GM23338 (cell line): ENCODE measurements at regions not wholly inside any gene's neighbourhood (a gene's known extent, or its start where the extent isn't known, plus 50 kb on each side); places are given as distances from the start of the nearest gene placed in this dataset.

Experiments
- ATAC-seq: fragments of 200-7000 bp; cut with Tn5 transposase; 3 replicates; pipeline ENCODE4 v1.9.1; 2020
- DNase-seq: peaks from one replicate; pipeline ENCODE4 v3.0.0-alpha.2; 2015; ENCODE audit warnings: low spot score
- H2AFZ ChIP-seq: fragments of 200-600 bp; sonication (generic); 2 replicates; pipeline ENCODE4 v1.8.0; 2016; ENCODE audit warnings: antibody characterized with exemption, mild to moderate bottlenecking, moderate library complexity
- H3F3A ChIP-seq: fragments of 200-600 bp; sonication (generic); replicated peaks from 2 replicates; pipeline ENCODE4 v1.8.0; 2017; ENCODE audit warnings: antibody characterized with exemption, mixed run types, low read depth
- H3K27ac ChIP-seq: fragments of 200-600 bp; sonication (generic); 2 replicates; pipeline ENCODE4 v1.6.1; 2016; ENCODE audit warnings: low read depth
- H3K27me3 ChIP-seq: fragments of 200-600 bp; sonication (generic); 2 replicates; pipeline ENCODE4 v1.8.0; 2016; ENCODE audit warnings: mild to moderate bottlenecking, mixed run types, moderate library complexity; ENCODE audit not compliant: insufficient read depth
- H3K36me3 ChIP-seq: fragments of 200-600 bp; sonication (generic); 2 replicates; pipeline ENCODE4 v1.8.0; 2016; ENCODE audit warnings: mild to moderate bottlenecking; ENCODE audit not compliant: insufficient read depth
- H3K4me1 ChIP-seq: fragments of 200-600 bp; sonication (generic); 2 replicates; pipeline ENCODE4 v1.8.0; 2016; ENCODE audit warnings: mild to moderate bottlenecking, moderate library complexity; ENCODE audit not compliant: insufficient read depth
- H3K4me2 ChIP-seq: fragments of 200-600 bp; sonication (generic); 2 replicates; pipeline ENCODE4 v1.7.1; 2017; ENCODE audit warnings: mixed run types
- H3K4me3 ChIP-seq: fragments of 200-600 bp; sonication (generic); 2 replicates; pipeline ENCODE4 v1.6.1; 2016; ENCODE audit warnings: mixed run types
- H3K79me2 ChIP-seq: fragments of 200-600 bp; sonication (generic); replicated peaks from 2 replicates; pipeline ENCODE4 v1.8.0; 2017; ENCODE audit warnings: mild to moderate bottlenecking; ENCODE audit not compliant: insufficient read depth
- H3K9me2 ChIP-seq: fragments of 200-600 bp; sonication (generic); 2 replicates; pipeline ENCODE4 v1.8.0; 2017; ENCODE audit not compliant: insufficient read depth
- H4K20me1 ChIP-seq: fragments of 200-600 bp; sonication (generic); replicated peaks from 2 replicates; pipeline ENCODE4 v1.8.0; 2017; ENCODE audit warnings: mild to moderate bottlenecking; ENCODE audit not compliant: insufficient read depth
- H3K27ac Mint-ChIP-seq: 2 replicates; pipeline ENCODE4 v1.8.0; 2020; ENCODE audit warnings: inconsistent platforms, mild to moderate bottlenecking, moderate library complexity, mixed read lengths
- H3K27me3 Mint-ChIP-seq: 3 replicates; pipeline ENCODE4 v1.8.0; 2022; ENCODE audit warnings: low read depth, mild to moderate bottlenecking, moderate library complexity, mixed read lengths, inconsistent platforms; ENCODE audit not compliant: insufficient read depth, poor library complexity
- H3K36me3 Mint-ChIP-seq: 3 replicates; pipeline ENCODE4 v1.8.0; 2021; ENCODE audit warnings: low read depth, mild to moderate bottlenecking, inconsistent platforms, moderate library complexity, mixed read lengths
- H3K4me1 Mint-ChIP-seq: 3 replicates; pipeline ENCODE4 v1.8.0; 2020; ENCODE audit warnings: mild to moderate bottlenecking, inconsistent platforms, mixed read lengths
- H3K4me3 Mint-ChIP-seq: 3 replicates; pipeline ENCODE4 v1.8.0; 2021; ENCODE audit warnings: moderate library complexity, mild to moderate bottlenecking, inconsistent platforms, mixed read lengths
- H3K9me3 Mint-ChIP-seq: 3 replicates; pipeline ENCODE4 v1.8.0; 2020; ENCODE audit warnings: moderate library complexity, mild to moderate bottlenecking, inconsistent platforms, mixed read lengths
- CREB1 ChIP-seq: fragments of 250-450 bp; sonication (Bioruptor Pico); IDR thresholded peaks from 2 replicates; pipeline ENCODE4 v1.5.0; 2020; ENCODE audit warnings: low read depth, mild to moderate bottlenecking, moderate library complexity
- CTCF ChIP-seq, 2 experiments: fragments of 200-600 bp in 1 of 2; sonication (generic) in 1 of 2; conservative IDR thresholded peaks; 2 replicates each; pipeline versions ENCODE4 v1.5.1 to v1.6.1; 2016 to 2017; ENCODE audit warnings: antibody characterized with exemption in 2 of 2, low read depth in 2 of 2, mild to moderate bottlenecking in 2 of 2, moderate library complexity in 1 of 2
- EZH2phosphoT487 ChIP-seq: fragments of 200-600 bp; sonication (generic); IDR thresholded peaks from one replicate; pipeline ENCODE4 v1.8.1; 2018; ENCODE audit warnings: antibody characterized with exemption; ENCODE audit not compliant: unreplicated experiment
- POLR2AphosphoS5 ChIP-seq: IDR thresholded peaks from 2 replicates; pipeline ENCODE4 v1.6.1; 2016; ENCODE audit warnings: antibody characterized with exemption, low read depth
- REST ChIP-seq: IDR thresholded peaks from one replicate; pipeline ENCODE4 v1.6.1; 2018; ENCODE audit warnings: antibody characterized with exemption; ENCODE audit not compliant: unreplicated experiment
- ZNF114 ChIP-seq: fragments of 250-450 bp; sonication (Bioruptor Pico); IDR thresholded peaks from 2 replicates; pipeline ENCODE4 v1.5.0; 2020; ENCODE audit warnings: mild to moderate bottlenecking, moderate library complexity
- ZNF462 ChIP-seq: fragments of 250-450 bp; sonication (Bioruptor Pico); IDR thresholded peaks from 2 replicates; pipeline ENCODE4 v1.5.0; 2020; ENCODE audit warnings: mild to moderate bottlenecking, moderate library complexity

- no peak for TF ChIP-seq ZNF462 (CRISPR knock-in tag)
- no peak for TF ChIP-seq CREB1
- no peak for TF ChIP-seq ZNF114 (CRISPR knock-in tag)
These were observed 160.9 kb upstream of the MYT1L start (continued) for GRCh38 chr2:2491964-2492363.

- H3K79me2 ChIP-seq, result no peaks in the 10 kb centered on the region
- Mint-ChIP-seq H3K9me3 (no peaks in the 10 kb centered on the region; the same call in 1 of the 3 replicates), H3K27ac (no peak overlapping the region), H3K27me3 (peaks cover 2% of the 10 kb centered on the region), H3K4me1 (no peaks in the 10 kb centered on the region; the same call in 1 of the 3 replicates), H3K4me3 (no peak overlapping the region), H3K36me3 (no peaks in the 10 kb centered on the region; the same call in 1 of the 3 replicates)
- H3K4me1 ChIP-seq, result no peaks in the 10 kb centered on the region
- H3K4me2 ChIP-seq, result no peak overlapping the region
- no peaks in the 10 kb centered on the region for H4K20me1 ChIP-seq
- H3K4me3 ChIP-seq, result no peak overlapping the region
- no peak overlapping the region for H2AFZ ChIP-seq
- no peaks in the 10 kb centered on the region for H3F3A ChIP-seq
- H3K9me2 ChIP-seq, result no peaks in the 10 kb centered on the region
- no peak overlapping the region for H3K27ac ChIP-seq
- no peak for ATAC-seq
- H3K36me3 ChIP-seq, result no peaks in the 10 kb centered on the region
- no peaks in the 10 kb centered on the region for H3K27me3 ChIP-seq
- DNase-seq, result no peak
- TF ChIP-seq EZH2phosphoT487 (no peak), CTCF (conservative IDR thresholded peaks at IDR 0.05; ENCODE audit: low read depth in 2 of 2) (no peak), REST (no peak), POLR2AphosphoS5 (no peak)
These were observed 153.2 kb upstream of the MYT1L start for GRCh38 chr2:2484301-2484700.
